Stomach (tissue), 4 donors: ENCODE measurements at regions not wholly inside any gene's neighbourhood (a gene's known extent, or its start where the extent isn't known, plus 50 kb on each side); places are given as distances from the start of the nearest gene placed in this dataset.
A peak's percentile ranks its signal among the peaks of the same experiment; 100 is the strongest.

Experiments used
- CTCF ChIP-seq, 7 experiments: fragments of 450-650 bp in 4 of 7; fragments of 200-600 bp in 3 of 7; sonication (generic) in 3 of 7; IDR thresholded peaks; one replicate each; pipeline ENCODE4 v1.5.1; 2016 to 2019; ENCODE audit warnings: antibody characterized with exemption in 7 of 7, control low read depth in 2 of 7, mild to moderate bottlenecking in 1 of 7
- EP300 ChIP-seq: sonication (generic); formaldehyde crosslinking; IDR thresholded peaks from one replicate; pipeline ENCODE4 v1.6.1; 2017; ENCODE audit warnings: antibody characterized with exemption
- POLR2A ChIP-seq, 4 donors: fragments of 450-650 bp; IDR thresholded peaks; one replicate each; pipeline ENCODE4 v1.6.1; 2016; ENCODE audit warnings: antibody characterized with exemption in 4 of 4, control low read depth in 2 of 4, mild to moderate bottlenecking in 1 of 4, moderate library complexity in 1 of 4
- POLR2AphosphoS5 ChIP-seq, 3 donors: sonication (generic); formaldehyde crosslinking; IDR thresholded peaks; one replicate each; pipeline ENCODE4 v1.6.1; 2016; ENCODE audit warnings: antibody characterized with exemption in 3 of 3

- no peak for TF ChIP-seq EP300
- peak in 5 of 7 experiments; percentile 62 to 94 (median 82) for TF ChIP-seq CTCF (IDR thresholded peaks at IDR 0.05)
- TF ChIP-seq POLR2AphosphoS5 (IDR thresholded peaks at IDR 0.05): peak in 2 of 3 donors; percentile 66 to 83
- no peak for TF ChIP-seq POLR2A (IDR thresholded peaks at IDR 0.05)
Observed at GRCh38 chr9:90102292-90102901, 497.6 kb downstream of the GADD45G start.
